ENCODE measurements at regions not wholly inside any gene's neighbourhood (a gene's known extent, or its start where the extent isn't known, plus 50 kb on each side); places are given as distances from the start of the nearest gene placed in this dataset.
A peak's percentile ranks its signal among the peaks of the same experiment; 100 is the strongest.
"Not testable (repeated sequence)": the region's sequence is repeated elsewhere in the genome, so short reads cannot be mapped to it uniquely, and the experiment has no call there.

DNA sequence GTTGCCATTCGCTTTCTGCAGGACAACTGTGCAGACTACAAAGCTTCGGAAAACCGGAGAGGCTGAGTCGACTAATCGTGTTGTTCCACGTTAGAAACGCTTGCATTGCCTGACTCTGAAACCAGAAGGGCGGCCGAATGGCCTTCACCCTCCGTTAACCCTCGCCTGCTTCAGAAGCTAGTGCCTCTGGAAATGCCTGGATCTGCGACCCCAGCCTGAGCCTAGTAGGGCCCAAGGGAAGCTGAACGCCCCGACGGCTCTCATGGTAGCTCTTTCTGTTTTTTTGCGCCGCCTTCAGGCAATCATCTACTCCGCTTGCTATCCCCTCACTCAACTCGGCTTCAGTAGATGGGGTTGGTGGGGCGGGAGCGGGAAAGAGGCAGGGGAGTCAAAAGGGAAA, 117.3 kb downstream of the PPIAL4A start:
- DNase-seq = not testable (repeated sequence)

DNA sequence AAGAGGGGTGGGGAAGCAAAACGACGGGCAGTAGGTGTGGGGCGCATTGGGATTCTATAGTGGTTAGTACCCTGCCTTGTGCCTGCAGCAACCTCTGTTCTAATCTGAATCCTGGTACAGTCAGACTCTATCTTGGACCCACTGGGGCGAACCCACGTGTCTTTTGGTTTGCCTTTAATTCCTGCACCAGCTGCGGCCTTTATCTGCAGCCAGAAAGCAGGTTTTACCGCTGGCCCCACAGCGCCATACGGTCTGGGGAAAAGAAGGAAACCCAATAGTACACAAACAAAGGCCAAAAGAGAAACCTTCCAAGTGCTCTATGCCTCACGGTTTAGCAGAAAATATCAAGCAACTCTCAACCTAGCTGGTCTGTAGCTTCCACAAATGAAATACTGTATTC, 118.2 kb downstream of the PPIAL4A start:
- DNase-seq = peak; percentile 2

DNA sequence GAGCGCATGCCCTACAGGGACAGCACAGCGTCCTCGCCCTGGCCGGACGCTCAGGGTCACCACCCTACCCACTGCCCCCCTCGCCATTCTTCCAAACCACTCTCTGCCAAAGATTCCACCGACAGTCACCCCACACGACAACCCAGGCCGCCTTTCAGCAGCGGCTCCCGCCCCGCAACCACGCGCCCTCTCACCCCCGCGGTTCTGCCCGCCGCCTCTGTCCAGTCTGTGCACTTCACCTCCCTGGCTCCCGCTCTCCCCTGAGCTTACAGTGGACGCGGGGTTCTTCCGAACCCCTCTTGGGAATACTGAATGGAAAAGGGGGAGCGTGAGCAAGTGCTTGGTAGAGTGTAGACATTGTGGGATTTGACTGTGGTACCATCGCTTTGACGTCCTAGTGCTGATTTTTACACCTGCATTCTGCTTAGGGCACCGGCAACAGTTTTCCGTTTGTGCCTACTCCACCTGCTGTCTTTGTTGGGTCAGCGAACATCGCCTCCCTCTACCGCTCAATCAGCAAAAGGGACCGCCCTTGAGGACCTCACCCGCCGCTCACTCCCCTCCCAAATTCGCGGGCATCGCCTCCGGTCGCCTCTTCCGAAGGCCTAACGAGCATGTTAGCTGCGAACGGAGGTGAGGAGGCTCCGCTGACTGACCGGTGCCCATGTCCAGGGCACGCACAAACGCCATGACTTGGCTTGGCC, 119.1 kb downstream of the PPIAL4A start:
- DNase-seq = peak; percentile 8

DNA sequence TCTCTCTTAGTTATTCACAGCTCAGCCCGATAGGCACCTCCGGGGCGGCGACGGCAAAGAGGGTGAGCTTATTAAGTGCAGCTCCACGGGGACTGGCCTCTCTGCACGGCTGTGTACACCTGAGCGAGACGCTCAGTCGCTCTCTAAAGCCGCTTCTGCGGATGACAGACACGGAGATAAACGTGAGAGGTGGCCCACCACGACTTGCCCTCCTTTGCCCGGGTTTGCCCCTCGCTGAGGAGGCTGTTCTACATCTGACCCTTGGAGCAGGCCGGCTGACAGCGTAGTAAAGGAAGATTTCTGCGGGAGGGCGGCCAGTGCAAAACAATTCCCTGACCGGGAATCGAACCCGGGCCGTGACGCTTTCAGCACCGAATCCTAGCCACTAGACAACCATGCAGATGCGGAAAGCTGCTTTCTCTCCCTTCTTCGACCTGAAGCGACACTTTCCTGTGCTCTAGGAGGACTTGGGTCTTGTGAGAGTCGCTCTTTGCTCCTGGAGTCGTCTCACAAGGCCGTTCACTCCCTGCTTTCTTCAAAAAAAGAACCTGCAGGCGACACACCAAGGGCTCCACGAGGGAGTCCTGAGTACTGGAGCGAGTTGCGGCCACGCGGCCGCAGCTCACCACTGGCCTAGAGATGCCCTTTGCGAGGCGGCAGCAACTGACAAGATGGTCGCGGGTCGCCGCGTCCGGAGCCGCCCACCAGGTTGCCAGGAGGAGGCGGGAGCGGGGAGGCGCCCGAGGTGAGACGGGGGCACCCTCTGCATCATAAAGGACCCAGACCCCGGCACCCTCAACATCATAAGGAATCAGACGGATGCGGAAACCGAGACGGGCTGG, 119.9 kb downstream of the PPIAL4A start:
- peak; percentile 62 for DNase-seq

DNA sequence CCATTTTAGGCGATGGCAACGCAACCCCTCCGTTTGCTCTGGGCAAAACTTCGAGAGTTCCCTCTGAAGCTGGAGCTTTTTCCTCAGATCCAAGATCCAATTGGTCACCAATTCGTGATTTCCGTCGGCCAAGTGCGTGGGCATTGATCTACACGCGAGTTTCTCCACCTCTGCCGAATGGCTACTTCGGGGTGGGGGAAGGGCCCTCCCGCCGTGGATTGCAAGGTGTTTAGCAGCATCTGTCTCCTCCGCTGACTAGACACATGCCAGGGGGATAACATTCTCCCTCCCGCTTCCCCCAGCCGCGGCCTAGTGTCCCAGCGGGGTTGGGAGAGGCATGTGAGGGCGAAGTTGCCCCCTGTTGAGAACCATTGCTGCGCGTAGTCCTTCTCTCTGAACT, 120.6 kb downstream of the PPIAL4A start:
- DNase-seq = not testable (repeated sequence)

DNA sequence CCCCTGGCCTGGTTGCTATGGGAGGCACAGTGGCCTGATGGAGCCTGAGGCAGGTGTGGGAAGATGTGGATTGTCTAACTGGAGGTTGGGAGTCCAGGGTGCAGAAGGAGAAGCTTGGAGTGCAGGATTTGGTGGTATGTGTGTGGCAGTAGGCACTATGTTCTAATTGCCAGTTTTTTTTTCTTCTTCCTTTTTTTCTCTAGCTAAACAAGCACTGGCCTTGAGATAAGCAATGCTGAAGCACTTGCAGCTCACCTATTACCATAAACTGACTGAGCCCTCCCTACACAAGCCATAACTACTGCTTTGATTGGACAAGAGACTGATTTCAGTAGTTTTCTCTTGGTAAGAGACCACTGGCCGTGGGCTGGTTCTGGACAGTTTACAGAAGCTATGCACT, 123.6 kb downstream of the PPIAL4A start:
- not testable (repeated sequence) for DNase-seq

DNA sequence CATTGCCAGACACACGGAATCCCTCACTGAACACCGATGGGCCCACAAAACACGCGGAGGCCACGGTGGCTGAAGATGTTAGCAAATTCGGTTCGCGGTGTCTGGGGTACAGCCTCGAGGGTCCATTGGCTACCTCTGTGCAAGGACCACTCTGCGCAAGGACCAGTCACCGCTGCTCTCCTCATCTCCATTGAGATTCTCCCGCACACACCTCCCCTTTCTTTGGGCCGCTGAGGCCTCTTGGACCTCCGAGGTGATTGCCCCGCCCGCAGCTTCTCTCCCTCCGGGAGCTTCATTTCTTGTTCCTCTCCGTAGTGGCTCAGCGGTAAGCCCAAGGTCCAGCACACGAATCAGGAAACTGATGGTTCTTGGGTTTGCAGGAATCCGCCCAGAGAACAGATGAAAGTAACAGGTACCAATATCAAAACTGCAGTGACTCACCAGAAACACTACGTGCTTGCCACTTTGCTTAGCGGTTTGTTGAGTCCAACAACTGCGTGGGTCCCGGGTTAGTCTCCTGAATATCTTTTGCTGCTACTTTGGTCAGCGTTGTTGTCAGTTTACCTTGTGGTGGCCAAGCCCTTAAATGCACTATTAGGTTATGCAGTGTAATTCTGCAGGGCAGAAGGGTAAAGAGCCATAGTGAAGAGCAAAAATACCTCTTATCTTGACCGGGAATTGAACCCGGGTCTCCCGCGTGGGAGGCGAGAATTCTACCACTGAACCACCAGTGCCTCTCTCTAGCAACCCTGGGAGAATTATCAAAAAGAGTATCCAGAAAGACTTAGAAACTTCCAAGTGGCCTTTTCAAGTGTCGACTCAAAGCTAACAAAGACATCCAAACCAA, 126.8 kb downstream of the PPIAL4A start:
- peak; percentile 10 for DNase-seq

DNA sequence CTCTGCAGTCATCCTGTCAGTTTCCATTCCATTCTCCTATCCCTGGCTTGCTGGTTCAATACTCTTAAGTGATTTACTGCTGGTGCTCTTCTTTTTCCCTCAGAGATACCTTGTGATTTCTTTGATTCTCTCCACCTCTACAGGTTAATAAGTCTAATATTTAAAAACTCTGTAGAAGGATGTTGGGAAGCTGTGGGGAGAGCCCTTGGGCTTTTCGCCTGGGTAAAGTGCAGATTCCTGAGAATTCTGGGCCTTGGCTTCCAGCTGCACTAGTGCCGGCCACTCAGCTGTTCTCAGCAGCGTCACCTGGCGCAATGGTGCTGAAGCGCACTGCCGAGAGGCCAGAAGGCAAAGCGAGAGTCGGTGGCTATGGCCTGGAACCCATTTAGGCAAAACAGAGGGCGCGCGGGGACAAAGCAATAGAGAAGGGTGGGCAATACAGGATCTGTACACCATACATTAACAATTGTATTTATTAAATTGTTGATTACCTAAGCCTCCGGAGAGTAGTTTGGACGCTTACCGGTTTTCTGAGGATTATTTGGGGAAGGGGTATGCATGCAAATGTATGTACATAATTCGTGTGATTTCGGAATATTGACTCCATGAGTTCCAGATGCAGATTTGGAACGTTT, 130.3 kb downstream of the PPIAL4A start:
- DNase-seq = not testable (repeated sequence)

DNA sequence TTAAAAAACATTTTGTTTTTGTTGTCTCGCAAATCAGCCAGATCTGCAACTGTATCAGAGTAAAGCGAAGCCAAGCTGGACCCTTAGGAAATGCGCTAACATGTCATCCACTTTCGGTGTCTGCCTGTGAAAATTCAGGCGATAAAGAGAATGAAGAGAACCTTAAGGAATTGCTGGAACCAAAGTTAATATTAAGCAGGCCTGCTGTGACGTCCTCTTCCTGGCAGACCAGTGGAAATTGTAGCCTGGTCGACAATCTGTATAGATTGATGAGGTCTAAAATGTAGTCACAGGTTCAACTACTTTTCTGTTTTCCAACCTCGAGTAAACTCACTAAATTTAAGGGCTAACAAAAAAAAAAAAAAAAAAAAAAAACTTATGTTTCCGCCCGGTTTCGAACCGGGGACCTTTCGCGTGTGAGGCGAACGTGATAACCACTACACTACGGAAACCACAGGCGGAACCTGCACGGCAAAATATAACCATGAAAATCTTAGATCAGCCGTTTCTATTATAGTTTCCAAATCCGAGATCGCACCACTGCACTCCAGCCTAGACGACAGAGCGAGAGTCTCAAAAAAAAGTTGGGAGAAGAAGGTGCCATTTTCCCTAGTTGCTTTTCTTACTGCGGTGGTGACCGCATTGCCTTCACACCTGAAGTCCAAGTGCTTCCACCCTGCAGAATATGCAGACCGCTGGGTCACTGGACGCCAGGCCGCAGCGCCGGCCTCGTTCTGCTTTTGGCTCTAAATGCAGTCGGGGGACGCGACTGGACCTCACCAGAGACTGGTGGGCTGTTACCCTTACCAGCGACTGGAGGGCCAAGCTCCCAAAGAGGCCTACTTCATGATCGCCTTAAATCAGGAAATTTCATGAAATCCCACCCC, 131.0 kb downstream of the PPIAL4A start:
- peak; percentile 39 for DNase-seq

DNA sequence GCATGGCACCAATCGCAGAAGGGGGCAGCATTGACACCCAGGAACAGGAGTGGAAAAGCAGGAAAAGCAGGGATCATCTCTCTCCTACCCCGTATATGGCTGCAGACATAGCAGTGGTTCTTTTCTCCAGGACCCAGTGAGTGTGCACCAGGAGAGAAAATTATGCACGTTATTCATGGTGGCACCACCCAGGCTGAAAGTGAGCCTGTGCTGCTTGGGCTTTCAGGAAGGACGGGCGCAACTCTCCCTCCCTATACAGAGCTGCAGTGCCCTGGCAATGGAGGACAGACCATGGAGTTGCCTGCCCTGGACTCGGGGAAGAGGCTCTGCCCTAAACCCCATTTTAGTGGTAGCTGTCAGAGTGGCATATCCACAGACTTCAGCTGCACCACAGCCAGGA, 132.1 kb downstream of the PPIAL4A start:
- not testable (repeated sequence) for DNase-seq

DNA sequence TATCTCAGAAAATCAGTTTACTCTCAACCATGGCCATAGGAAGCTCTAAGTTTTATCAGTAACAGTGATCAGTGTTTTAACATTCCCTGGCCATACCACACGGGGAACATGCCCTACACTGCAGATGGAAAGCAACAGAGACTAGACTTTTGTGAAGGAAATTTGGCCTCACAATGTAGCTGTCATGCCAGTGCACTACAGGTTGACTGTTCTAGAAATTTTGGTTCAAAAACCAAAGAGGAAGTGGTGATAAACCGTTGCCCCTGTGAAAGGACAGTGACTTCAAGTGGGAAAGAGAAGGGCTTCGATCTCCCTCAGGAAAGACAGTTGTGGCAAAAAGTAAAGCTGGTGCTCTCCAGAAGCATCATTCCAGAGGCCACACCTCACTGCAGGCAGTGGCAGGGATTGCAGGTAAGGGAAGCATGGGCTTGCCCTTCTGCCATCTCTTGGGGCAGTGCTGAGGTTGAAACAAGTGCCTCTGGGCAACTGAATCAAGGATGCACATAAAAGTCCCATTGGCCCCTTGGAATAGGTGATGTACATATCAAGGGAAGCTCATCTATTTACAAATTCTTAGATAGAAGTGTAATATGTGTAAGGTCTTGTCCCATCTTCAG, 143.4 kb downstream of the PPIAL4A start:
- not testable (repeated sequence) for DNase-seq

DNA sequence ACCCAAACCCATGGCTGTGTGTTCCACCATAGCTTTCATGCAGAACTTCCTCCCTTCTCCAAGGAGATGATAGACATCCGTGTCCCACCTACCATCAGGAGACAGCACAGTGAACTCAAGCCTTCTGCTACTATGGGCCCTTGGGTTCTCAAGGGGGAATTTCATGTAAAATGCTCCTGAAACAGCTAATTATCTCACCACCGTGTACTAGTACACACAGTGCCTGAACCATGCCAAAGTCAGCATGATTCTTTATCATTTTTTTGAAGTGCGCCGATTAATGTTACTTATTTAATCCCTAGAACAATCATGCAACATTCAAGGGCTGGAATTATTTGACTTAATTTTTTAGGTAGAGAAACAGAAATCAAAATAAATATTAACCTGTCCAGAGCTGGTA, 147.2 kb downstream of the PPIAL4A start:
- DNase-seq = not testable (repeated sequence)

DNA sequence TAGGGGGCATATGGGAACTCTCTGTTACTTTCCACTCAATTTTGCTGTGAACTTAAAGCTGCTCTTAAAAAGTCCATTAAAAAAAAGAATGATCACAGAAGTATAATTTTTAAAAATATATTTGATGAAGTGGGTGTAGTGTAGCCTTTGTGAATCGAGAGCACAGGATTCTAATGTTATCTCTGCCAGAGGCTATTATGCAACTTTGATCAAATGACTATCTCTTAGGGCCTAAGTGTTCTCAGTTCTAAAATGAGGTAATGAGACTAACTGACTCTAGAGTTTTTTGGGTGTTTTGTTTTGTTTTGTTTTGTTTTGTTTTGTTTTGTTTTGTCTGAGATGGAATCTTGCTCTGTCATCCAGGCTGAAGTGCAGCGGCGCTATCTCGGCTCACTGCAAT, 143.2 kb downstream of the FAM72B start:
- DNase-seq = not testable (repeated sequence)

DNA sequence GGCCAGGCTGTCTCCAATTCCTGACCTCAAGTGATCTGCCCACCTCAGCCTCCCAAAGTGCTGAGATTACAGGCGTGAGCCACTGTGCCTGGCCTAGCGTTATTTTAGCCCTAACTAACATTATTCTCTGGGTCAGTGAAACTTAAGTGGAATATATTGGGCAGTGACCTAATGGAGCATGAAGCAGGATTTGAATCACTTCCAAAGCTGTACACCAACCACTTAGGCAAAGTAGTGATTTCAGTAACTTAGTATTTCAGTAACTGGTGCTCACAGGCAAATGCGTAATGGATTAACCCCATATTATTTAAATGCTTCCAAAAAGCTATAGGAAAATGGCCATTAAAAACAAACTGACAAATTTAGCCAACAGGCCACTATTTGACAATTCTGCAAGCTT, 142.6 kb downstream of the FAM72B start:
- DNase-seq = not testable (repeated sequence)

DNA sequence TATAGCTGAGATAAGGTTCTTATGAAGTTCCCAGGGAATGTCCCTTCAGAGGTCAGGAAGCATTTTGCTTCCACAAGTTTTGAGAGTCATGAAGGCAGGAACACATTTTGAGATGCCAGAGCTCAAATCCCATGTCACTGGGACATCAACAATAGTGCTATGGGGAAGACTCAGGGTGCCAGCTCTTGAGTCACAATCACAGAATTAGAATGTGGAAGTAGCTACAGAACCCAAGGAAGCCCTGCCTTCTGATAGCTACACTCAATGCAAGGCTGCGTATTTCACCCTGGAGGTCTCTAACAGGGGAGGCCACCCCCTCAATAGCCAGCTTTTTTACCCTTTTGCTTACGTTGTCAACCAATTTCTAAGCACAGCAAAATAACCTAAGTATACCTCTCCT, 141.3 kb downstream of the FAM72B start:
- DNase-seq = not testable (repeated sequence)

DNA sequence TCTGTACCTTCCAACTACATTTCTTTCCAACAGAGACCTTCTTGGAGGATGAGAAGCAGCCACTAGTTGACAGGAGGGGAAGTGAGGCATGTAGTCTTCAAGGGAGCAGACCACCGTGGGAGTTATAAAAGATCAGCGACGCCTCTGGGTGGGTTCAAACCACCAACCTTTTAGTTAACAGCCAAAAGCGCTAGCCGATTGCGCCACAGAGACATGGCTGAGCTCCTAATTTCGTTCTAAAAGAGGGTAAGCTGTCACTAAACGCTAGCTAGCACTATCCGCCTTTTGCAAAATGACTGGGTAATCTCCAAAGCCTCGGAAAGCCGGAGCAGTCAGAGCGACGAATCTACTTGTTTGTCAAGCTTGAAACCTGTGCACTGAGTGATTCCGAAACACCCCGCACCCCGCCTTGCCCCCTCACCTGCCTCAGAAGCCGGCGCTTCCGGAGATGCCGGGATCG, 135.8 kb downstream of the FAM72B start:
- peak; percentile 35 for DNase-seq

DNA sequence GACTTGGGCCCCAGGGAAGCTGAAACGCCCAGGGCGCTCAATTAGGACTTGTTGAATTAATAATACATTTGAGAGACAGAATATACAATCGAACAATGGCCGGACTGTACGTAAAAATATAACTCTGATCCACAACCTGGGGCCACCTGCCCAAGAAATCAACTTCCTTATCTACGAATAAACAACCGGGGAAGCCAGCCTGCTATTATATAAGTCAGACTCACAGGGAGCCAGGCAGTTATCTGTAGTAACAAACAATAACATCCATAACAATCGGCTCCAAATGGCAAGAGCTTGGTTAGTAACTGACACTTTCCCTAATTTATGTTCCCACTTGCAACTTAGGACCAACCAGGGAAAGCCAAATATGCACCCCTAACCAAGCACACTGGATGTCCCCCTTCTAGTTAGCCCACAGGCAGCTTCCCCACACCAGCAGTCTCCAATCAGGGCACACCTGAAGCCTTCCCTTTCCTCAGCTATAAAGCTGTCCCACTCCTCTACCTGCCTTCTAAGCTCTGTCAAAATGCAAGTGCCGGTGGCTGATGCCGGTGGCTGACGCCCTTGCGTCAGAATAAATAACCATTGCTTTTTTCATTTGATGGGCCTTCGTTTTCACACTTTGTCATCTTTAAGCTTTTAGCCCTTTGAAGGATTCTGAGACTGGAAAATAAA, 135.2 kb downstream of the FAM72B start:
- DNase-seq = not testable (repeated sequence)

DNA sequence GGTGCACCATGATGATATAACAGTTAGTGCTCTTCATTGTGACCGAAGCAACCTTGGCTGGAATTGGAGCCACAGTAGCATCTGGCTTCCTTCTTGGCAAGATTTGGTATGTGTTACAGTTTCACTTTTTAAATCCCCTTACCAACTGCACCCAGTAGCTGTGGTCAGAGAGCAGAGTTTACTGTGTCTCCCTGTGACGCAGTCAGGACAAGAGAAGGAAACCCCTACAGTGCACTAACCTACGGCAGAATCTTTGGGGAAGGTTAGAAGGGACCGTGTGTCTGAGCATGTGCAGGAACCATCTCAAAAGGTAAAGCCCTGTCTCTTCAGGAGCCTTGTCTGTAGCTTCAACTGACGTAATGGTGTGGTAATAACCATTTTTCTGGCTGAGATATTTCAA, 134.0 kb downstream of the FAM72B start:
- not testable (repeated sequence) for DNase-seq

DNA sequence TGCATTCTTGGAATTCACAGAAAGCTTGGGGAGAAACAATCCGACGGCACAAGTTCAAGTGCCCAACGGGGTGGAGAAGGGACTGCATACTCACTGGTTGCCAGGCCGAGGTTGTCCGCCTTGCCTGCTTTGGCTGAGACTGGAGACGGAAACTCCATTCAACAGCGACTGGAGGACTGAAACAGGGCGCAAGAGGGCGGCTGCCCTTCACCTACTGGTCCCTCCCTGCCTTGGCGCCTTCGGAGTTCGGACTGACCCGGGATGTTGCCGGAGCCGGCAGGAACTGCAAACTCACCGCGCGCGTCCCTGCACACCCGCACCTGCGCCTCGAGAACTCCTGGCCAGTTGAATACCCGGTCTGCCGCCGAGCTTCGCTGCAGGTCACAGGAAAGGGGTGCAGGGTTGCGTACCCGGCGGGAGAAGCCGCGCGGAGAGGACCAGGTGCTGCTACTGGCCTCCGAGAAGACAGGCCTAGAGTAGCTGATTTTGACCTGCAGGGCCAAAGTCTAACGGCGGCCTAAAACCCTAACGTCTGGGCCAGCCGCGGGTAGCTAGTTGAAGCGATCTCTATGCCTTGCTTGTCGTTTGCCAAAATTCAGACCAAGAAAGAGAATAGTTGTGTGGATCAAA, 132.9 kb downstream of the FAM72B start:
- not testable (repeated sequence) for DNase-seq

All from CD4-positive, alpha-beta T cell treated with Interleukin-17A for 4 hours (primary cell).